ENCODE measurements at regions not wholly inside any gene's neighbourhood (a gene's known extent, or its start where the extent isn't known, plus 50 kb on each side); places are given as distances from the start of the nearest gene placed in this dataset.

- TF ChIP-seq CTCF (IDR thresholded peaks at IDR 0.05) (no peak), POLR2A (IDR thresholded peaks at IDR 0.05) (no peak)
These were observed 492.6 kb downstream of the RFC3 start for GRCh38 chr13:34310539-34310938.

Data from heart left ventricle (tissue), 13 donors.